ENCODE measurements at regions not wholly inside any gene's neighbourhood (a gene's known extent, or its start where the extent isn't known, plus 50 kb on each side); places are given as distances from the start of the nearest gene placed in this dataset.

DNA sequence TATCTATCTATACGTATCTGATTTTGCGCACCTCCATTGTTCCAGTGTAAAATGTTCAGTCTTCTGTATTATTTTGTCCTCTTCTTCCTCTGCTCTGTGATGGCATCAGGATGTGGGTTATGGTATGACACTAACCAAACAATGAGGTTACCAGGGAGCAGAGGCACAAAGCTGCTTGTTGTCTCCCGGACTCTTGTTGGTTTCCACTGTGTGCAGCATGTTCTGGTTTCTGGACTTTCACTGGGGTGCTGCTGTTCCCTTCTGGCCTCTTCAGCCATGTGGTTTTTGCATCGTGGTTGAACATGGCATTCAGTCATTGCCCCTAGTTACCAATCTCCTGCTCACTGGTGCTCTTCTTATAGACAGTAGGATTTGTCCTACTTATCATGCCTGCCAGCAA is 665.9 kb downstream of the CBLN2 start:
- no peak for ATAC-seq

DNA sequence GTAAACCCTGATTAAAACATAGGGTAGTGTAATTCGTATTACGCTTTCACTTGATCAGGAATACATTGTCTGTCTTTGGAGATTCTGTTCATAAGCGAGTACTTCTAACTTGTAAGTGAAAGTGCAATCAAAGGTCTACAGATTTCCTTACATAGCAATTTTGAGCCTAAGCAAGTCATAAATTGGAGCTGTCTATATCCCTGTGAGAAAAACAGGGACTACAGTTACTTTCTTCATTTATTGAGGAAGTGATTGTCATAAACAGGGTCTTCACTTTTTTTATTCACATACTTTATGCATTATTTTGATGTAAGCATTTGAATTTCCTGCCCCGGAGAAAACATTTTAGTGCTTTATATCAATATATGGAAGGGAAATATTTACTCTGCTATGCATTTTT is 670.4 kb downstream of the CBLN2 start:
- ATAC-seq = no peak

DNA sequence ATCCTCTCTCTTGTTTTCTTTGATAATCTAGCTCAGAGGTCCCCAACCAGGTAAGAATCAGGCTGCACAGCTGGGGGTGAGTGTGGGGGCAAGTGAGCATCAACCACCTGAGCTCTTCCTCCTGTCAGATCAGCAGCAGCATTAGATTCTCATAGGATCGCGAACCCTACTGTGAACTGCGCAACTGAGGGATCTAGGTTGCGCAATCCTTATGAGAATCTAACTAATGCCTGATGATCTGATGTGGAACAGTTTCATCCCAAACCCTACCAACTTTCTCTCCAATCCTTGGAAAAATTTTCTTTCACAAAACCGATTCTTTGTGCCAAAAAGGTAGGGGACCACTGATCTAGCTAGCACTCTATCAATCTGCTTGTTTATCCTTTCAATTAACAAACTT is 678.3 kb downstream of the CBLN2 start:
- no peak for ATAC-seq

DNA sequence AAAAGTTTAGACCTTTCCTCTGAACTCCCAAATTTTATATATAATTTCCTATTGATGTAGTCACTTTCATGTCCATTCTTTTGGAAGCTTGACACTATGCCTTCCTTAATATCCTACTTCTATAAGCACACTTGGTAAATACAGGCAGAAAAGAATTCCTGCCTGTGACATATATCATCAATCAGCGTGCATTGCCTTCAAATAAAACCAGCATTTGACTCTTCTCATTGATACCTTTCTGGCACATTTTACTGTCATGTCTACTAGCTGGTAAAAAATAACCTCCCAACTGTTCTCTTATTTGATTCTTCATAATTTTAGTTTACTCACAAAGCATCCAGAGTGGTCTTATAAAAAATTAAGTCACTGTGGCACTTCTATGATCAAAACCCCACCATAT is 693.5 kb downstream of the CBLN2 start:
- ATAC-seq = no peak

DNA sequence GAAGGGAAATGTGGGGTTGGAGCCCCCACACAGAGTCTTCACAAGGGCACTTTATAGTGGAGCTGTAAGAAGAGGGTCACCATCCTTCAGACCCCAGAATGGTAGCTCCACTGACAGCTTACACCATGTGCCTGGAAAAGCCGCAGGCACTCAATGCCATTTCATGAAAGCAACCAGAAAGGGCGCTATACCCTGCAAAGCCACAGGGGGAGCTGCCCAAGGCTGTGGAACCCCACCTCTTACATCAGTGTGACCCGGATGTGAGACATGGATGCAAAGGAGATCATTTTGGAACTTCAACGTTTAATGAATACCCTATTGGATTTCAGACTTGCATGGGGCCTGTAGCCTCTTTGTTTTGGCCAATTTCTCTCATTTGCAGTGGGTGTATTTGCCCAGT is 694.7 kb downstream of the CBLN2 start:
- no peak for ATAC-seq

DNA sequence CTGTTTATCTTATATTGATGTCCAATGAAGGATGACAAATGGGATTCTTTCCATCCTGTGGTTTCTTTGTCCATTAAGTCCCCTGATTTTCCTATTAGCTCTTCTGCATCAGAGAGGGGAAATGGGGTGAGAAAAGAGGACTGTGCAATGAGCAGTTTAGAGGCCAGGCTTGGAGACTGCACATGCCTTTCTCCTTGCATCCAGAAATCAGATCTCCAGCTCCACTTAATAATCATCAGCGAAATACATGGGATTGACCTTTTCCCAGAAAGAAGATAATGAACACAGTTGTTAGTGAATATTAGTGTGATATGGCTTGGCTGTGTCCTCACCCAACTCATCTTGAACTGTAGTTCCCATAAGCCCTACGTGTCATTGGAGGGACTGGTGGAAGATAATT is 697.4 kb downstream of the CBLN2 start:
- ATAC-seq = no peak

DNA sequence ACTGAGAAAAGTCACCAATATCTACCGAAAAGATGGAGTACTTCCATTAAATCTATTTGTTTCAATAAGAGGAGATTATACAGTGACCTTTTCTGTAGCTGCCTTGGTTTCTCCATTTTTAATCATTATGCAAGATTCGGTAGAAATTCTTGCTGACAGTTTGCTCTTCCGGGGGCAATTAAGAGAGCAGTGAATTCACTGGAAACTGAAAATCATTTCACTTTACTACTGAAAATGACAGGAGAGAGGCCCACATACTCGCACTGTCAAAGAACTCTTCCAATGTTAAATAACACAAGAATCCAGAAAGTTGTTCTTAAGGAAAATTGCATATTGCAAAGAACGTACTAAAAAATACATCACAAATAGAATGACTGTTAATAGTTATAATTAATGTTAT is 699.3 kb downstream of the CBLN2 start:
- no peak for ATAC-seq

DNA sequence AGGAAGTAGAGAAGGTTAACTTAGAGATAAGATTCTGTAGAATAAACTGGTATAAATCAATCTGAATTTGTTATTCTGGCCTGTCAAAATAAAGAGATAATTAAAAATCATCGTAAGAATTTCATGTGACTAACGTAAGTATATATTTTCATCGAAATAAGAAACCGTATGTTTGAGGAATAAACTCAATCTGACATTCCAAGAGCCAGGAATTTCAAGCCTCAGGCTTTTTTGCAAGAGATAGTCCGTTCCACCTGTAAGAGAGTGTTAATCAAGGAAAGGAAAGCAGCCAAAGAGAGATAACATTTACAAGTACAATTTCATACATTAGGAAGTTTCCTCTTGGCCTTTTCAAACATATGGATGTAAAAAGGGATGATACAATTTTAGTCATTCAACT is 701.5 kb downstream of the CBLN2 start:
- ATAC-seq = no peak

DNA sequence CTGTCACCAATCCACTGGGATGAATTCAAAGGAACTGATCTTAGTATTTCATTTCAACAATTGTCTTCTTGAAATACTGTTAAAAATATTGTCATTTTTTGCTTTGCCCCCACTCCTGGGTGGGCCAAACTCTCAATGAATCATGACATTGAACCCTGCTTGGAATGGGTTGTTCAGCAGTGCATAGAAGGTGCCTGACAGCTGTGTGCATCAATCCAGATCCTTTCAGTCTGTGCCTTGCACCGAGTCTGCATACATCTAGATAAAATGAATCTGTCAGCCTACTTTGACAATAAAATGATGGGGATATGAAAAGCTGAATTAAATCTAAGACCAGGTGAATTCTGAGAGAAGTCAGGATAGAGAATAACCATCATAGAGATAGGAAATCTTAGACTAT is 706.6 kb downstream of the CBLN2 start:
- no peak for ATAC-seq

DNA sequence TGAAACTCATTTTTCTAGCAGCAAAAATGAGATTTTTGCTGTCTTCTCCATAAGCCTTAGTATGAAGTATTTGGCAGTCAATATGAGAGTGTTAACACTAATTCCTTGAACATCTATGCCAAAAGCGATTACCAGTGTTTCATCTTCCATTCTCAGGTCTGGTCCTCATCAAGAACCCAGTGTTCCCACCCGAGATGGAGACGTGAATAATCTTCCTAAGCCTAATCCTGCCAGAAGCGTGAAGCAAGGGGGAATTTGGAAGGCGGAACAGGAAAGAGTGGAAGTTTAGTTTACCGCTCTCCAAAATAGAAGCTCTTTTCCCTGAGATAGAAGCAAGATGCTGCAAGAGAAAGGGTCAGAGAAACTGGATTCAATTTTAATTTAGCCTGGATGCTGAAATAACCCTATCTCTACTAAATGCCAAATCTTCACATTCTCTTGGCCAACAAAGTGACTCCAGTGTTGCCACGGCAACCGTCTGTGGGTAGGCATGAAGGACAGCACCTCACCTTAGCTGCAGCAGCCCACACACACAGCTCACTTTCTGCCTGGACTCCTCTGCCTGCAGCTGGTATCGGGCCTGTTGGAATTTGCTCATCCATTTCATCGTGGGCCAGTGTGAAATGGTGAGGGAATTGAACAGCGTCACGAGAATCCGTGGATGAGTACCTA is 711.1 kb downstream of the CBLN2 start:
- no peak for ATAC-seq

DNA sequence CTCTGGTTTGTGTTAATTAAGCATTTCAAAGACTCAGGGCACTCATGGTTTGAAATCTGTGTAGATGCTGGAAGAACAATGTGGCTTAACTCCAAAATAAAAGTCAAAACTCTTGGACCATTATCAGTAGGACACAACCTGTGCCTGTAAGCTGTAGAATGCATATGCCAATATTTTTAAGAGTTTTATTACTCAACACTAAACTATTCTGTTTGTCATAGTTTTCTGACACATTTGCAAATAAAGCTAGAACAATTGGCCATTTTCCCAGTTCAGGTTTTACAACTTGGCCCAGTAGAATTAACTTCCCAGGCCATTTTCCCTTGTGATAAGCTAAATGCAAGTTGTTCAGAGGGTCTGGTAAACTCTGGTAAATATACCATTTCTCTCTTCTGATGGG is 713.1 kb downstream of the CBLN2 start:
- no peak for ATAC-seq

DNA sequence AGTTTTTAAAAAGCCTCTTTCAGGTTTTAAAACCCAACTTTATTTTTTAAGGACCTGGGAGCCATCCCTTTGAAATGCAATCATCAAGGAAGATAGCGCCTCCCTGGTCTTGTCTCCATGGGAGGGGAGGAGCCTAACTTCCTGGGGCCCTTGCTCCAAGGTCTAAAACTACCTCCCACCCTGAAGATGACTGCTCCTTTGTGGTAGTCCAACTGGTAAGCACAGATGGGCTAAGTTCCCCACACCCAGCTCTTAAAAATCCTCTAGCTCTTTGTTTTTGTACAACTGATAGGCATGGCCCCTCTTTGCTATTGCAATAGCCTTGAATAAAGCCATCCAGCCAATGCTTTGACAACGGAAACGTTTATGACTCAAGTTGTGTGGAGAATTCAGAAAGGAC is 716.8 kb downstream of the CBLN2 start:
- no peak for ATAC-seq

DNA sequence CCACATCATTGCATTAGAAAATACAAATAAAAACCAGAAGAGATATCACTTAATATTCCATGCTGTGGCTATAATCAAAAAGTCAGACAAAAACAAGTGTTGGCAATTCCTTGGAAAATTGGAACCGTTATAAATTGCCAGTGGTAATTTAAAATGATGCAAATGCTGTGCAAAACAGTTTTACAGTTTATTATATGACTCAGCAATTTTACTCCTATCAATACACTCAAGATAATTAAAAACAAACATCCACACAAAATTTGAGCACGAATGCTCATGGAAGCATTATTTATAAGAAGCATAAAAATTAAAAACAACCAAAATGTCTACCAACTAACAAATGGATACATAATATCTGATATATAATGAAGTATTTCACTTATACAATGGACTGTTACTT is 728.8 kb downstream of the CBLN2 start:
- ATAC-seq = no peak

DNA sequence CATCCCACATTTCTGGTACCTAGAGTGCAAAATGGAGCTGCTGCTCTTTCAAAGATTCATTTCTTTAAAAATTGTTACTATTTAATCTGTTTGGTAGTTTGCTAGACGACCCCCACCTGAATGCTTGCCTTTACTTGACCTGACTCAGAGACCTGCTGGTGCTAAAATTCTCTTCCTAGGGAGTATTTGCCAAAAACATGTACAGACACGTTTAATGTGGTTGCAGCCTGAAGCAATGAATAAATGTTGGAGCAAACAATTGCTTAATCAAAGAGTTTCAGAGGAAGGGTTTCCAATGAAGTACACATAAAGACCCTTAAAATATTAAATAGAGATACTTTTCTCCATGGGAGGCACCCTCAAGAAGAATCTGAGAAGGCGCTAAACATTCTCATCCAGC is 734.4 kb downstream of the CBLN2 start:
- no peak for ATAC-seq

DNA sequence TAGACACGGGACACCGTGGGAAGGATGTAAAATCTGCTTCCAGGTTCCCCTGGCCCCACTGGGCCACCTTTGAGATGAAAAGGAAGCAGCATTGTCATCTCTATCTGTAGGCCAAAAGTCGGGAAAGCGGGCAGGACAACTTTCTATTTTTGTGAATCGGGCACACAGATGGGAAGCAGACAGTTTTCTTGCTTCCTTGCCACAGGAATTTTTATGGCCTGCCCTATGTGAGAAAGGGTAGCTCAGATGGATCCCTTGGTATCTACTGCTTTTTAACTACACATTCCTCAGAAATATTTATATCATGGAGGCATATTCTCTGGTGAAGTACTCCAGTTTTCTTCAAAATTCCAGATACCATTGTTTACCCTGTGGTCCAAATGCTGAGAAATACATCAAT is 735.5 kb downstream of the CBLN2 start:
- no peak for ATAC-seq

DNA sequence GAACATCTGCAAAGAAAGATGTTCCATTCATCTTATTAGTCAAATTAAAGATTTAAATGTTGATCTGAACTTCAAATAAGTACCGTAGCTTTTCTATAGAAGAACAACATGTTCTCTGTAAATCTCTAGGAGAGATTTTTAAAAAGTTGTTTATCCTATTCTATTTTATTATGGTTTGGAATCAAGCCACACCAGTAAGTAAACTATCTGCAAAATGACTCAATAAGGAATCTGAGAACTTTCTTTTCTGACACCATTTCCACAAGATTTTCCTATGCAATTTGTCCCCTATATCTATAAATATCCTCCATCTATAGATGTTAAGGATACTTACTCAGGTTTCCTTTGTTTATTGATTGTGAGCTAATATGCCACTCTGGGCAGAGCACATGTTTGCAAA is 736.6 kb downstream of the CBLN2 start:
- no peak for ATAC-seq

DNA sequence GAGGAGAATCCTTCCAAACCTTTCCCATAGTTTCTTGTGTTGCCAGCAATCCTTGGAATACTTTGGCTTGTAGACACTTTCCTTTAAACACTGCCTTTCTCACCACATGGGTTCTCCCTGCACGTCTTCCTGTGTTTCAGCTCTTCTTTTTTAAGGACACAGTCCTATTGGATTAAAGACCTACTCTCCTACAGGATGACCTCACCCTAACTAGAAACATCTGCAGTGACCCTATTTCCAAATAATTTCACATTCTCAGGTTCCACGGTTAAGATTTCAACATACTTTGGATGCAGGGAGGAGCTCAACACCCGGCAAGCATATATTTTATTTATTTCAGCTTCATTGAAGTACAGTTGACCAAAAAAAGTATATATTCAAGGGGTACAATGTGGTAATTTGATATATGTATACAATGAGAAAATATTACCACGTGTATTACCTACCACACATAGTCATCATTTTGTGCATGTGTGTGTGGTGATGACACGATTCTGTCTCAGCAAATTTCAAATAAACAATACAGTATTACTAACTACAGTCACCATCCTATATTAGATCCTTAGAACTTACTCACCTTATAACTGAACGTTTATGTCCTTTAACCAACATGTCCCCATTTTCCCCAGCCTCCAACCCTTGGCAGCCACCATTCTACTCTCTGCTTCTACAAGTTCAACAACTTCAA is 745.0 kb downstream of the CBLN2 start:
- no peak for ATAC-seq

DNA sequence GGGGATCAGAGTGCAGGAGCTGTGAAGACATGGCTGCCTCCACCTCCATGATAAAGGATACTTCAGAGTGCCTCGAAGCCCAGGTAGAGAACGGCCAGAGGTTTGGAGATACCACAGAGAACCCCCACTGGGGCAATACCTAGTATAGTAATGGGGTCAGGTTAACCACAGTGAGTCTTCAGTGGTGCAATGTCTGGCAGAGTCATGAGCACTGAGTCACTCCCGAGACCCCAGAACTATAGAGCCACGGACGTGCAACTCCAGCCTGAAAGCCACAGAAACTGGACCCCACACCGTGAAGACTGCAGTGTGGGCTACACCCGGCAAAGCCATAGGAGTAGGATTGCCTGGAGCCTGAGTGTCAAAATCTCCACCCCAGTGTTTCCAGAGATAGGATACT is 746.6 kb downstream of the CBLN2 start:
- ATAC-seq = no peak

DNA sequence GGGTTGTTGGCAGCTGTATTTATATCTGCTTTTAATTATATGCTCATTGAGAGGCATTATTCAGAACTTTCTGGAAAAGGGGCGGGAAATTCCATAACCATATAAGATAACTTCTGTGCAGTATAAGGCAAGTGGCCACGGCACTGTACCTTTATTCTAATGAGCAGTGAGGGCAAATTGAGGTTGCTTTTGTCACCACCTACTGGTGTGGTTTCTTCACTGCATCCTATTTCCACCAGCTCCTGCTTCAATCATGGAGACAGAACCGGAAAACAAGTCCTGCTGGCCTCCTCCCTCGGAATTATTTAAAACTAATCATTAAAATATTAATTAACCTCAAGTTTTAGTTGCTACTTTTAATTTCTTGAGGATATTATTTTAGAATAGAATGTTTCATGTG is 759.4 kb downstream of the CBLN2 start:
- ATAC-seq = no peak

DNA sequence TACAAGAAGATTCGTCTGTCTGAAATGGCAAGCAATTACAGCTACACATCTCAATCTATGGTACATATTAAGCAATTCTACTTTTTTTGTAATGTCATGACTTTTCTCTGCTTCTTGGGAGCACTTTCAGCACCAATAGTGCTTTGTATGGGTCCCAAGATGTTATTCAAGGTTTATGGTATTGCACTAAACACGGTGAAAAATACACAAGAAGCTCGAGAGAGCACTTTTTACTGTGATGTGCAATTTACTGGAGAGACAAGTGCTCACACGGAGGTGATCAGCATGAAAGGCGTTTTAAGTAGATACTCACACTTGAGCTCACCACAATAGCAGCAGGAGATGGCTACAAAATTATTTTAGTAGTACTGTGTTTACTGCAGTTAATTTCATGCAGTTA is 783.6 kb downstream of the CBLN2 start:
- ATAC-seq = no peak

DNA sequence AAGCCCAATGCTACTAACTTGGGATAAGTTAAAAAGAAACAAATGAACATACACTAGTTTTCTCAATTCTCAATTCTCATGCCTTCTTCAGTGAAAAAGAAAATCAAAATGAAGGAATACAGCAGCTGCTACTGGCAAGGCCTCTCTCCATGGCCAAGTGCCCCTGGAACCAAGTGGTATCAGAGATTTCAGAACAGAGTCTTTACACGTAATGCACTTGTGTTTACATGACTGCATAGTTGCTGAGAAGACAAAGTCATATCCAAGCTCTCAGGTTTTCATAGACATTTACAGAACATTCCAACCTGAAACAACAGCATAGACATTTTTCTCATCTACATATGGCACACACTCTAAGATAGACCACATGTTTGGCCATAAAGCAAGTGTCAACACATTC is 789.9 kb downstream of the CBLN2 start:
- no peak for ATAC-seq

DNA sequence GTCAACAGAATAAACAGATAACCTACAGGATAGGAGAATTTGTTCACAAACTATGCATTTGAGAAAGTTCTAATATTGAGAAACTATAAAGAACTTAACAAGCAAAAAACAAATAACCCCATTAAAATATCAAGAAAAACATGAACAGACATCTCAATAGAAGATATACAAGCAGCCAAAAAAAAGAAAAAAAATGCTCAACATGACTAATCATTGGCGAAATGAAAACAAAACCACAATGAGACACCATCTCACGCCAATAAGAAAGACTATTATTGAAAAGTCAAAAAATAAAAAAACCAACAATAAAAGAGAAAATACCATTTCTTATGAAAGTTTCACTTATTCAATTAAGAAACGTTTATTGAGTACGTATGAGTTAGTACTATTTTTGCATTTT is 800.5 kb downstream of the CBLN2 start:
- no peak for ATAC-seq

DNA sequence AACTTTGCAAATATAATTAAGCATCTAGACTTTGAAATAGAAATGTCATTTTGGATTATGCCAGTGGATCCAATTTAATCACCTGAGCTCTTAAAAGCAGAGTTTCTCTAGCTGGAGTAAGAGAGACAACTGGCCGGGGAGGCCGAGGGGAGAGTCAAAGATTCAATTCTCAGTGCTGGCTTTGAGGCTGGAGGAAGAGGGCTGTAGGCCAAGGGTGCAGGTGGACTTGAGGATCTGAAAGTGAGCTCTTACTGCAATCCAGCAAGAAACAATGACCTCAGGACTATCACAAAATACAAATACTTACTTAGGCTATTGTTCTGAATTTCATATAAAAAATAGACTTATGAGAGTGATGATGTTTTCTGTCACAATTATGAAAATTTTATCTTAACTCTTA is 814.5 kb downstream of the CBLN2 start:
- ATAC-seq = no peak

DNA sequence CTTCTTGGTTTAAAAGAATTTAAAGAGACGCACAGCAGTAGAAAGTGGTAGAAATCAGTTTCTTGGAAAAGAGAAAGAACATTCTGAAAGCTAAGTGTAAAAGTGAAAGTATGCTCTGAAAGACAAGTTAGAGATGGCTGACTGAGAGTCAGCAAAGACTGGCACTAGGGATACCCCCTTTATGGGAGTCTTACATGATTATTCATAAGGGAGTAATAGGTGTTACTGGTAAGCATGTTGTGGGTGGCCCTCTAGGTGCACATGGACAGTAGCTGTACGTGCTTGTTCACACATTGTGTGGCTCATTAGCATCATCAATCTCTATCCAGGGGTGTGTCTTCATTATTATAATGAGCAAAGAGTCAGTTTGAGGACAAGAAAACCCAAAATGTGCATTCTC is 816.2 kb downstream of the CBLN2 start:
- ATAC-seq = no peak

DNA sequence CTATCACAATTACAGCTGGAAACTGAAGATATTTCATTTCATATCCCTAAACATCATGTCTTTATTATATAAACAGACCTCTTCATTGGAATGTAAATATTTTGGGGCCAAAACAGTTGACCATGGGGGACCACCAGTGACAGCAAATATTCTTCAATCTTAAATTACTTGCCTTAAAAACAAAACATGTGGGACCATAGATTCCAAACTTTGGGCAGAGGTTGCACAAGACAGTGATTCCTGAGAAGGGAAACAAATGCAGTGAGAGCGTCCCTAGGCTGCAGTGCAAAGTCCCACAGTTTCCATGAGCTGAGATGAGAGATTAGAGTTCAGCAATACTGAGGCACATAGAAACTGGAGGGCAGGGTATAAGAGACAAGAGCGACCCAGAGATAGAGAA is 818.9 kb downstream of the CBLN2 start:
- no peak for ATAC-seq
